ENCODE measurements at regions not wholly inside any gene's neighbourhood (a gene's known extent, or its start where the extent isn't known, plus 50 kb on each side); places are given as distances from the start of the nearest gene placed in this dataset.

GRCh38 chr12:125775507-125775906 is 710.3 kb downstream of the AACS start:
- H2BK5ac ChIP-seq (ENCODE audit: insufficient read length, low read length): no peak overlapping the region

More at GRCh38 chr12:125775507-125775906, 710.3 kb downstream of the AACS start:
- H3K56ac ChIP-seq (ENCODE audit: insufficient read length, low read depth, low read length): no peak overlapping the region
- no peak overlapping the region for H3K4me2 ChIP-seq (ENCODE audit: insufficient read depth, insufficient read length, low read length)
- no peak overlapping the region for H3K4ac ChIP-seq (ENCODE audit: low read depth, low read length)
- H3K27me3 ChIP-seq (ENCODE audit: insufficient read depth, low read length): no peaks in the 10 kb centered on the region
- H3K79me1 ChIP-seq (ENCODE audit: insufficient read depth, low read depth, low read length, poor library complexity, severe bottlenecking): no peaks in the 10 kb centered on the region
- no peaks in the 10 kb centered on the region for H3K9me3 ChIP-seq (ENCODE audit: control insufficient read depth, low read depth, low read length)
- no peak overlapping the region for H3K9ac ChIP-seq (ENCODE audit: extremely low read depth, insufficient read length, low read length)
- Mint-ChIP-seq H3K4me3 (no peak overlapping the region), H3K36me3 (ENCODE audit: insufficient read depth in 1 of 3, low read depth in 3 of 3) (peaks cover 0 to 14% (median 0%) of the 10 kb centered on the region in 3 experiments; a peak in 3 of 7 replicates), H3K9me3 (peaks cover 8 to 13% of the 10 kb centered on the region in 2 experiments; a peak in 4 of 5 replicates), H3K27me3 (ENCODE audit: low read depth) (peaks cover 24% of the 10 kb centered on the region), H3K27ac (no peak overlapping the region), H3K4me1 (peaks cover 4 to 5% of the 10 kb centered on the region in 2 experiments)
- no peaks in the 10 kb centered on the region for H3K79me2 ChIP-seq (ENCODE audit: insufficient read depth, low read length)
- H3T11ph ChIP-seq (ENCODE audit: low read length): no peak overlapping the region
- H2BK12ac ChIP-seq (ENCODE audit: insufficient read length, low read depth, low read length): no peak overlapping the region
- H3K27ac ChIP-seq (ENCODE audit: insufficient read length, low read depth, low read length): no peak overlapping the region
- no peaks in the 10 kb centered on the region for H3K23me2 ChIP-seq (ENCODE audit: insufficient read length, low read depth, low read length, poor library complexity, severe bottlenecking)
- H2BK15ac ChIP-seq (ENCODE audit: low read depth, low read length): no peak overlapping the region
- no peaks in the 10 kb centered on the region; the same call in 1 of the 2 replicates for H3K4me1 ChIP-seq (ENCODE audit: insufficient read depth, low read length)
- no peak for DNase-seq
- H3K14ac ChIP-seq (ENCODE audit: insufficient read depth, low read length): no peak overlapping the region
- H2BK20ac ChIP-seq (ENCODE audit: low read depth, low read length, poor library complexity, severe bottlenecking): no peak overlapping the region
- no peak for TF ChIP-seq CTCF (conservative IDR thresholded peaks at IDR 0.05)
- WGBS (ENCODE audit: extremely low coverage, insufficient read length, low lambda C conversion rate): no CpG with 5 or more reads among the region's 3 CpGs
- no peak overlapping the region for H3K18ac ChIP-seq (ENCODE audit: insufficient read length, low read depth, low read length)
- no peak overlapping the region for H4K91ac ChIP-seq (ENCODE audit: insufficient read length, low read depth, low read length)
- H2AK5ac ChIP-seq (ENCODE audit: insufficient read length, low read length): no peak overlapping the region
- H4K5ac ChIP-seq (ENCODE audit: insufficient read length, low read depth, low read length): no peak overlapping the region
- no peaks in the 10 kb centered on the region for H4K20me1 ChIP-seq (ENCODE audit: control insufficient read depth, insufficient read depth, insufficient read length)
- H2AFZ ChIP-seq (ENCODE audit: low read length): no peak overlapping the region
- H4K8ac ChIP-seq (replicated peaks; ENCODE audit: insufficient read length, low read depth, low read length): no peak overlapping the region
- no peak overlapping the region for H3K23ac ChIP-seq (ENCODE audit: insufficient read length, low read depth, low read length)
- no peak overlapping the region for H2BK120ac ChIP-seq (ENCODE audit: low read depth, low read length, poor library complexity, severe bottlenecking)

Measured in H9 (cell line).